ENCODE measurements at regions not wholly inside any gene's neighbourhood (a gene's known extent, or its start where the extent isn't known, plus 50 kb on each side); places are given as distances from the start of the nearest gene placed in this dataset.

DNA sequence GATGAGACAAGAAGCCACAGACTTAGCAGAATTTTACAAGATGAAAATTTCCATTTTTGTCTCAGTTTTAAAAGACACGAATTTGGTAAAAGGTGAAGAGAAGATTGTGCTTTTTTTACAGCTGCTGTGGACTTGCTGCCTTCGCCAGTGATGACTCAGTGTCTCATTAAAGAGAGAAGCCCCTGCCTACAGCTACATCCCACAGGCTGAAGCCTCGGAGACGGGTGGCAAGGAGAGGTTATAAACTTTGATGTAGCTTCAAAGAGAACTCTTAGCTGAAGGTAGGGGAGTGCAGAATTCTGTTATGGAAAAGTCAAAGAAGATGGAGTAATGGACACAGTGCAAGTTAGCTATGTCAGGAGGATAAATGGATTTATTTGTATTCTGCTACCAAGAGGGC is 683.4 kb upstream of the ARGLU1 start:
- no TSS peak for BruUV-seq (replicated peaks)
- peaks cover 16% of the 10 kb centered on the region for H3K4me1 ChIP-seq (replicated peaks; ENCODE audit: insufficient read depth)
- no peak overlapping the region for H3K4me2 ChIP-seq
- H3F3A ChIP-seq (ENCODE audit: insufficient read depth, low read depth): no peaks in the 10 kb centered on the region
- POLR2A ChIA-PET (ENCODE audit: unreplicated experiment): interaction anchor here (0.8 kb wide), 1 partner anchor 1151 kb away, joined by 4 read pairs; no protein-coding TSS in a partner anchor
- no peak overlapping the region for H3K4me3 ChIP-seq
- H3K9me2 ChIP-seq (ENCODE audit: insufficient read depth): no peaks in the 10 kb centered on the region
- DNase-seq: no peak
- intact Hi-C loops (cut with micrococcal nuclease; ENCODE audit: unreplicated experiment): no loop called here
- no peaks in the 10 kb centered on the region for H3K79me2 ChIP-seq (ENCODE audit: low read depth)
- CTCF ChIA-PET: no interaction called here
- H3K9me3 ChIP-seq (ENCODE audit: insufficient read depth, low read depth): no peaks in the 10 kb centered on the region
- H3K27ac ChIP-seq: no peak overlapping the region
- no peaks in the 10 kb centered on the region for H4K20me1 ChIP-seq (ENCODE audit: insufficient read depth)
- no peaks in the 10 kb centered on the region for H3K36me3 ChIP-seq (ENCODE audit: low read depth)
- no peak overlapping the region for H2AFZ ChIP-seq
- no peaks in the 10 kb centered on the region for H3K27me3 ChIP-seq (ENCODE audit: insufficient read depth, low read depth)
- TF ChIP-seq, protein P1, sequence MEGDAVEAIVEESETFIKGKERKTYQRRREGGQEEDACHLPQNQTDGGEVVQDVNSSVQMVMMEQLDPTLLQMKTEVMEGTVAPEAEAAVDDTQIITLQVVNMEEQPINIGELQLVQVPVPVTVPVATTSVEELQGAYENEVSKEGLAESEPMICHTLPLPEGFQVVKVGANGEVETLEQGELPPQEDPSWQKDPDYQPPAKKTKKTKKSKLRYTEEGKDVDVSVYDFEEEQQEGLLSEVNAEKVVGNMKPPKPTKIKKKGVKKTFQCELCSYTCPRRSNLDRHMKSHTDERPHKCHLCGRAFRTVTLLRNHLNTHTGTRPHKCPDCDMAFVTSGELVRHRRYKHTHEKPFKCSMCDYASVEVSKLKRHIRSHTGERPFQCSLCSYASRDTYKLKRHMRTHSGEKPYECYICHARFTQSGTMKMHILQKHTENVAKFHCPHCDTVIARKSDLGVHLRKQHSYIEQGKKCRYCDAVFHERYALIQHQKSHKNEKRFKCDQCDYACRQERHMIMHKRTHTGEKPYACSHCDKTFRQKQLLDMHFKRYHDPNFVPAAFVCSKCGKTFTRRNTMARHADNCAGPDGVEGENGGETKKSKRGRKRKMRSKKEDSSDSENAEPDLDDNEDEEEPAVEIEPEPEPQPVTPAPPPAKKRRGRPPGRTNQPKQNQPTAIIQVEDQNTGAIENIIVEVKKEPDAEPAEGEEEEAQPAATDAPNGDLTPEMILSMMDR (conservative IDR thresholded peaks at IDR 0.05): no peak
- no peak for TF ChIP-seq EZH2 (IDR thresholded peaks at IDR 0.05; ENCODE audit: low read depth)

DNA sequence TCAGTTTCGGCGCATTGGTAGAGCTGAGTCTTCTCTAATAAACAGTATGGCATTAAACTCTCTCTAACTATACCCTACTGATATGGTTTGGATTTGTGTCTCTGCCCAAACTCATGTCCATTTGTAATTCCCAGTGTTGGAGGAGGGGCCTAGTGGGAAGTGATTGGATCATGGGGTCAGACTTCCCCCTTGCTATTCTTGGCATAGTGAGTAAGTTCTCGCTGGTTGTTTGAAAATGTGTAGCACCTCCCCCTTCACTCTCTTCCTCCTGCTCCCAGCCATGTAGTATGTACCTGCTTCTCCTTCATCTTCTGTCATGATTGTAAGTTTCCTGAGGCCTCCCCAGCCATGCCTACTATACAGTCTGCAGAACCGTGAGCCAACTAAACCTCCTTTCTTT is 682.7 kb upstream of the ARGLU1 start:
- Histone ChIP-seq H3K79me2 (ENCODE audit: low read depth) (no peaks in the 10 kb centered on the region), H2AFZ (no peak overlapping the region), H3K36me3 (ENCODE audit: low read depth) (no peaks in the 10 kb centered on the region), H3K4me2 (no peak overlapping the region), H3K4me1 (replicated peaks; ENCODE audit: insufficient read depth) (peaks cover 16% of the 10 kb centered on the region), H3F3A (ENCODE audit: insufficient read depth, low read depth) (no peaks in the 10 kb centered on the region), H3K9me2 (ENCODE audit: insufficient read depth) (no peaks in the 10 kb centered on the region), H4K20me1 (ENCODE audit: insufficient read depth) (no peaks in the 10 kb centered on the region), H3K27me3 (ENCODE audit: insufficient read depth, low read depth) (no peaks in the 10 kb centered on the region), H3K9me3 (ENCODE audit: insufficient read depth, low read depth) (no peaks in the 10 kb centered on the region), H3K4me3 (no peak overlapping the region), H3K27ac (no peak overlapping the region)
- TF ChIP-seq EZH2 (IDR thresholded peaks at IDR 0.05; ENCODE audit: low read depth): no peak
- TF ChIP-seq, protein P1 (conservative IDR thresholded peaks at IDR 0.05): no peak
- intact Hi-C loops (cut with micrococcal nuclease; ENCODE audit: unreplicated experiment): no loop called here
- ChIA-PET POLR2A (ENCODE audit: unreplicated experiment) (interaction anchor here (0.7 kb wide), 1 partner anchor 974 kb away, joined by 3 read pairs; no protein-coding TSS in a partner anchor), CTCF (no interaction called here)
- no peak for DNase-seq
- no TSS peak for BruUV-seq (replicated peaks)

GRCh38 chr13:107244241-107244640 is 676.3 kb upstream of the ARGLU1 start:
- intact Hi-C loops (cut with micrococcal nuclease; ENCODE audit: unreplicated experiment): no loop called here
- TF ChIP-seq, protein P1 (conservative IDR thresholded peaks at IDR 0.05): no peak
- no peak for TF ChIP-seq EZH2 (IDR thresholded peaks at IDR 0.05; ENCODE audit: low read depth)
- DNase-seq: no peak
- Histone ChIP-seq H3K79me2 (ENCODE audit: low read depth) (no peaks in the 10 kb centered on the region), H3K27ac (peak overlapping the region; percentile 33; the same call in 1 of the 2 replicates), H4K20me1 (ENCODE audit: insufficient read depth) (no peaks in the 10 kb centered on the region), H3K4me1 (replicated peaks; ENCODE audit: insufficient read depth) (no peaks in the 10 kb centered on the region), H3K36me3 (ENCODE audit: low read depth) (no peaks in the 10 kb centered on the region), H2AFZ (no peak overlapping the region), H3K27me3 (ENCODE audit: insufficient read depth, low read depth) (no peaks in the 10 kb centered on the region), H3F3A (ENCODE audit: insufficient read depth, low read depth) (no peaks in the 10 kb centered on the region), H3K4me2 (no peak overlapping the region), H3K9me3 (ENCODE audit: insufficient read depth, low read depth) (no peaks in the 10 kb centered on the region), H3K4me3 (no peak overlapping the region), H3K9me2 (ENCODE audit: insufficient read depth) (no peaks in the 10 kb centered on the region)
- POLR2A ChIA-PET (ENCODE audit: unreplicated experiment): interaction anchor here (0.7 kb wide), 1 partner anchor 17 kb away, joined by 9 read pairs; no protein-coding TSS in a partner anchor
- CTCF ChIA-PET: no interaction called here
- no TSS peak for BruUV-seq (replicated peaks)
